IPS DF 19.7 (cell line): ENCODE measurements at regions not wholly inside any gene's neighbourhood (a gene's known extent, or its start where the extent isn't known, plus 50 kb on each side); places are given as distances from the start of the nearest gene placed in this dataset.
"Not testable (repeated sequence)": the region's sequence is repeated elsewhere in the genome, so short reads cannot be mapped to it uniquely, and the experiment has no call there.

Experiments used
- DNase-seq: peaks from one replicate; pipeline ENCODE4 v3.0.0-alpha.2; 2013; ENCODE audit warnings: low read depth, low spot score

GRCh38 chr6:71053475-71053874 lies 96.6 kb upstream of the B3GAT2 start:
- no peak for DNase-seq

GRCh38 chr6:71056656-71057055 lies 99.8 kb upstream of the B3GAT2 start:
- no peak for DNase-seq

- DNase-seq = no peak
Observed at GRCh38 chr6:71066153-71066552, 109.3 kb upstream of the B3GAT2 start.

DNA sequence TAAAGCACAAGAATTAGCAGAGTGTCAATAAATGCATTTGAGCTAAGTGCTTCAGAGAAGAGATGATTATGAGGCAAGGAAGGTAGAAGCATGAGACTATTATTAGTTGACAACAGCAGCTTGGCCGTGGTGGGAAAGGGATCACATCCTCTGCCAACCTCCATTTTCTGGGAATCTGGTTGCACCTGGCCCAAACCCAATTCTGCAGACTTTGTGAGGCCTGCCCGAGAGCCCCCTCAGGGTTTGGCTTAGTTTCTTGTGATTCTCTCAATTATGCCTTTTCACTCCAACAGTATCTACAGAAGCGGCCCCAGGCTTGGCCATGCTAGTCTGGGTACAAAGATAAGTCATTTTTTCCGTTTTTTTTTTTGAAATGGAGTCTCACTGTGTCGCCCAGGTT lies 111.0 kb upstream of the B3GAT2 start:
- DNase-seq = no peak

DNA sequence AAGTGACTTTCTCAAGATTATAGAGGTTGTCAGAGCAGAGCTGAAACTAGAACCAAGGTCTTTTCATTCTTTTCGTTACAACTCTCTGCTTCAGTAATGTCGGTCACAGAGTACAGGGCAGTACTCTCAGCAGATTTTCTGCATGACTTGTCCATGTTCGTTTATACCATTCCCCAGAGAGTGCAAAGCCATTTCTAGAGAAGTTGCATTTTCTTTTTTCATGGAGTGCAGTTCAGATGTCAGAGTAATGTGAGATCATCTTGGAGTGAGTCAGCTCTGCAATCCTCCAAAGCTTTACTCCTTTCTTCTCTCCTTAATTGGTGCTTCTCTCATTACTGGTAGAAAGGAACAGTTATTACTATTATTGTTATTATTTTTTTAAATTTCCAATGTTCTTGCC lies 115.6 kb upstream of the B3GAT2 start:
- DNase-seq = no peak

- DNase-seq = no peak
Observed at GRCh38 chr6:71077655-71078054, 120.8 kb upstream of the B3GAT2 start.

DNA sequence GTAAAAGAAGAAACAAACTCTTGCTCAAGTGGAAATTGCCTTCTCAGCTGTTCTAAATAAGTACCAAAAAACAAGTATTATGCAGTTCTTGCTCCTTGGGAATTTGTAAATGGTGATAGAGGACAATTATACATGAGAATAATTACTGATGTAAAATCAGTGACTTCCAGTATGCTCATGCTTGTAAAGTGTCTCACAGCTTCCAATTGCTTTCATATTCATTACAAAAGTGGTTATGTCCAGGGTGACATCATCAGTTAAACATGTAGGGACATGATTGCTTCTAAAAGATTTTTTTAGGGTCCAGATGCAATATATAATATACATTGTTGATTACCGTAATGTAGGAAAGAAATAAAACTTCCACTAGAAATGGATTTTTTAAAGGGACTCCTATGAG lies 122.8 kb upstream of the B3GAT2 start:
- DNase-seq = no peak

DNA sequence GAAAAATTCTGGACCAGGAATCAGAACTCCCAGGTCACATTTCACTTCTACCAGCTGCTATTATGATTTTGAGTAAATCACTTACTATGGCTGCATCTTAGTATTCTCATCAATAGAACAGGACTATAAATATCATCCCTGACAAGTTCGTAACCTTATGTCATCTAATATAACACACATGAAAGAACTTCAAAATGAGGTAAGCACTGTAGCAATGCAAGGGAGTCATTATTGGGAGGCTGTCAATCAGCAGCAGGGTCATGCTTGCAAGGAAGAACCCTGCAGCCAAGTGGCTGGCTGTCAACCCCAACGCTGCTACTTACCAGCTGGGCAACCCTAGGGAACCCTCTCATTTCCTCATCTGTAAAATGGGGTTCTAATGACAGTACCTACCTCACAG lies 123.3 kb upstream of the B3GAT2 start:
- DNase-seq = no peak

GRCh38 chr6:71080826-71081225 lies 124.0 kb upstream of the B3GAT2 start:
- no peak for DNase-seq

- DNase-seq = no peak
Observed at GRCh38 chr6:71082033-71082650, 125.3 kb upstream of the B3GAT2 start.

GRCh38 chr6:71083308-71083820 lies 126.5 kb upstream of the B3GAT2 start:
- DNase-seq = no peak

DNA sequence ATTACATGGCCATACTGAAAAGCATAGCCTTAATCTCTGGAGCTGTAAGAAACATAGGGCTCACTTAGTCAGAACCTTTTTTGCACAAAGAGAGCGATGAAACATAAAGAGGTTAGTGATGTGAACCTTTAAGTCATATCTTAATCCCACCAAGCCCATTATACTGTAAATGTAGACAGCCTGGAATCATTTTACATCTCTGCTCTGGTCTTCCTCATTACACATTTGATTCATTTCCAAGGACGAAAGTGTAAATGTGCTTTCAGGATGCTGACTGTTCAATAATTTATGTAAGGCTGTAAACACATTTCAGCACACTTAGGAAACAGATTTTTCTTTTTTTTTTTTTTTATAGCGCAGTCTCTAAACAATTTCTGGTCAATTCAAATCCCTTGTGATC lies 131.3 kb upstream of the B3GAT2 start:
- no peak for DNase-seq

DNA sequence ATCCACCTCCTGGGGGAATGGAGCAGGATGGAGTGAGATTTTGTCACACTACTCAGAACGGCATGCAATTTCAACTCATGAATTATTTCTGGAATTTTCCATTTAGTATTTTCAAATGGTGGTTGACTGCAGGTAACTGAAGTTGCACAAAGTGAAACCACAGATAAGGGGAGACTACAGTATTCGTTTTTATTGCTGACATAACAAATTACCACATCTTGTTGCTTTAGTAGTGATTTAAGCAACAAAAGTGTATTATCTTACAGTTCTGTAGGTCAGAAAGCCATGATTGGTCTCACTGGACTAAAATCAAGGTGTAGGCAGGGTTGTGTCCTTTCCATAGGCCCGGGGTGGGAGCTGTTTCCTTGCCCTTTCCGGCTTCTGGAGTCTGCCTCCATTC lies 133.4 kb upstream of the B3GAT2 start:
- no peak for DNase-seq

DNA sequence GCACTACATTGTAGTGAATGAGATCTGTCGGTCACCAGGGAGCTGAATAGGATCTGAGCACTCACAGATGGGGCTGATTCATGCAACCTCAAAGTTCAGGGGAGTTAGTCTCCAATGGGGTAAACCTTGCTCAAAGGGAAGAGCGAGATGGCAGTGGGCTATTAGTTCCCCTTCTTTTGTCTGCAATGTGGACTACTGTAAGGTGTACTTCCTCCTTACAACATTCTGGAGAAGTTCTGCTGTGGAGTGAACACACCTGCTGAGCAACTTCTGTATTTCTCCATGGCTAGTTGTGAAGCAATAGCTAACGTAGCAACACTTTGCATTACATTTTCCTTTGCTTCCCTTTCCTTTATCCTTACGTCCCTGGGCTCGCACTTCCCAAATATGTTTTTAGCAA lies 134.3 kb upstream of the B3GAT2 start:
- no peak for DNase-seq

DNA sequence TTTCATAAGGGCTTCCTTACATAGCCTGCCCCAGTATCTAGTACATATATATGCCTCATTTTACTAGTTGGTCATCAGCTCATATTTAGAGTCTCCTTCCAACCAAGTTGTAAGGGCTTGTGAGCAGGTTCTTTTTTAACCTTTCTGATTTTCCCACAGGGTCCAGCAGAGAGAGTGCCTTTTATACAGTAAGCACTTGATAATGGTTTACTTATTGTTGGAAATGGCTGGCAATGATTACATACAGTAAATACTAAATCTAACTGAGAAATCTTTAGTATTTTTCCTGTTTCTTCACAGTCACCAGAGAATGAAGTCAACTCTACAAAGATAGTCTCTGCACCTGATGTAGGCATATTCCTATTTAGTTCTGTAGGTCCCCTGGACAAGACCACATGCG lies 135.1 kb upstream of the B3GAT2 start:
- DNase-seq = no peak

GRCh38 chr6:71097264-71097663 lies 140.4 kb upstream of the B3GAT2 start:
- not testable (repeated sequence) for DNase-seq

DNA sequence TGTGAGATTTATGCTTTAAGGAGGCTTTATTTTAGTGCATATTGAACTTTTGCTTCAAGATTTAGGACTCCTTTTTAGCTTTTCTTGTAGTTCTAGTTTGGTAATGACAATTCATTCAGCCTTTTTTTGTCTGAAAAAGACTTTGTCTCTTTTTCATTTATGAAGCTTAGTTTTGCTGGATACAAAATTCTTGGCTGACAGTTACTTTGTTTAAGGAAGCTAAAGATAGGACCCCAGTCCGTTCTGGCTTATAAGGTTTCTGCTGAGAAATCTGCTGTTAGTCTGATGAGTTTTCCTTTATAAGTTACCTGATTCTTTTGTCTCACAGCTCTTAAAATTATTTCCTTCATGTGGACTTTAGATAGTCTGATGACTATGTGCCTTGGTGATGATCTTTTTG lies 142.8 kb upstream of the B3GAT2 start:
- no peak for DNase-seq

GRCh38 chr6:71103130-71103529 lies 146.3 kb upstream of the B3GAT2 start:
- DNase-seq = no peak

- DNase-seq = no peak
Observed at GRCh38 chr6:71103641-71104040, 146.8 kb upstream of the B3GAT2 start.

DNA sequence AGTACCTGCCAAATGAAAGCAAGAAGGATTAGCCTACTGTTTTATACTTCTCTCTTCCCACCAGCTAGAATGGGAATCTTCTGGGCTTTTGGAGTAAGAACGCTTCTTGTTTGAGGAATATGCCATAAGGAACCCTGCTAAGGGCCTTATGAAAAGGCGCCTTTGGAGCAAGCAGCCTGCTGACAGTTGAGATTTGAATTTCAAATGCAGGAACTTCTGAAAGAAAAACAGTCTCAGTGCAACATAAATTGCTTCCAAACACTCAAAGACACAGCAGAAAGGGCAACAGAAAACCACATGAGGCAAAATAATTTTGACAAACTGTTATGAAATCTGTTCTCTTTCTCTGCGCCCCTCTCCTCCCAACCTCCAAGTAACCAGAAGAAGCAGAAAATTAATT lies 149.4 kb upstream of the B3GAT2 start:
- no peak for DNase-seq

DNA sequence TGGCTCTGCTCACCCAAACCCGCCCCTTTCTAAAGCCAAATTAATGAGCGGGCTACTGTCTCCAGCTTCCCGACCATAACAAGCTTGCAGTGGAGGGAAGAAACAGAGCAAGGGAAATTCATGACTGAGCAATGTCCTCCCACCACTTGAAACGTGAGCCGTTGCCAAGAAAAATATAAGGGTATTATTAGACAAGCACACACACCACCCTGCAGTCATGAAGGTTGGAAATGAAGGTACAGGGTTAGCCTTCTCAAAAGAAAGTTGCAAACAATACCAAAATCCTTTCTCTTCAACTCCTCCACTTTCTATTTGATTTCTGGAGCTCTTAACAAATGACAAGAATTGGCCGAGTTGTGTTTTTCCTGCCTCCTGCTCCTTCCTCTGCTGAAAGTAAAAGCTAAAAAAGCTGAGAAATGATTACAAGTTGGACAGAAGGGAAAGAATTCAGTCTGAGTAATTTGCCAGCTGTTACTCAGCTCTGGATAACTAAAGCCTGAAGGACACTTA lies 151.1 kb upstream of the B3GAT2 start:
- DNase-seq = no peak

- no peak for DNase-seq
Observed at GRCh38 chr6:71114544-71114943, 157.7 kb upstream of the B3GAT2 start.

- no peak for DNase-seq
Observed at GRCh38 chr6:71114986-71115385, 158.1 kb upstream of the B3GAT2 start.

DNA sequence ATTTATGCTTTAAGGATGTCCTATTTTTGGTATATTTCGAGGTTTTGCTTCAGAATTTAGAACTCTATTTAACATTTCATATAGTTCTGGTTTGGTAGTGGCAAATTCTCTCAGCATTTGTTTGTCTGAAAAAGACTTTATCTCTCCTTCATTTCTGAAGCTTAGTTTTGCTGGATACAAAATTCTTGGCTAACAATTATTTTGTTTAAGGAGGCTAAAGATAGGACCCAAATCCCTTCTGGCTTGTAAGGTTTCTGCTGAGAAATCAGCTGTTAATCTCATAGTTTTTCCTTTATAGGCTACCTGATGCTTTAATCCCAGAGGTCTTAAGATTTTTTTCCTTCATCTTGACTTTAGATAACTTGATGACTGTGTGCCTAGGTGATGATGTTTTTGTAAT lies 162.7 kb upstream of the B3GAT2 start:
- DNase-seq = no peak
